ENCODE measurements at regions not wholly inside any gene's neighbourhood (a gene's known extent, or its start where the extent isn't known, plus 50 kb on each side); places are given as distances from the start of the nearest gene placed in this dataset.

- Histone ChIP-seq H3K36me3 (replicated peaks) (no peaks in the 10 kb centered on the region), H3K27ac (no peak overlapping the region), H3K27me3 (replicated peaks) (no peaks in the 10 kb centered on the region), H3K4me3 (ENCODE audit: low read depth, low read length) (no peak overlapping the region)
- in situ Hi-C loops (cut with HindIII; ENCODE audit: low pct_ligation_motif_present, low sequenced_read_pairs), result no loop called here
- DNase-seq, result no peak
- TF ChIP-seq CTCF (IDR thresholded peaks at IDR 0.05; ENCODE audit: low read depth, low read length, missing control alignments), result no peak
These were observed 397.0 kb downstream of the SMOC2 start for GRCh38 chr6:168838037-168838399.

DNA sequence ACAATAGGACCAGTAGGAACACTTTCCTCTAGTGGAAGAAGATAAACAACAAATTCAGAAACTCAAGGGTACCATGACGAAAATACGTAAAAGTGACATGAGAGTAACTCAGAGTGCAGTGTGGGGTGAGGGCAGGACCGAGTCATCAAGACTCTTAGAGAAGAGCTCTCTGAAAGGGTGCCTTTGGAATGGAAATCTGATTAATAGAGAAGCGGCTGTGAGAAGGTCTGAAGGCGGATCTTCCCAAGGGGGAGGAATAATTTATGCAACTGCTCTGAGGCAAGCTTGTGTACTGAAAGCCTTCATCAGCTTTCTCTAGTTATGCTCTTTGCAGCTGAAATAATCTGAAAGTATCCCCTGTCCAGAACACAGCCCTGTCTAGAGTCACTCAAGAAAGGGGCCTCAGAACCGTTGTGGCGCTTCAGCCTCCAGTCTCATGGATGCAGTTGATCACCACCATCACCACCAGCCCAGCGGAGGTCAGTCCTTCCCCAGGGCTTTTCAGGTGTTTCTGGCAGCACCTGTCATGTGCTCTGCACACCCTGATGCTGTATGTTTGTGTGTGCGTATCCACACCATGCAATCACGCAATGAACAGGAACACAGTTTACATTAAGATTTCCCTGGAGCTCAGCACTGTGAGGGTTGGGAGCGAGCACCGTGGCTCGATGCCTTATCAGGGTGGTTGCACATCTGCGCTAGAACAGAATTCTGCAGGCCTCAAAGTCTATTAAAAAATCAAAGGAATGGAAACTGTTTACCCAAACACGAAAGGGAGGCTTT lies 396.5 kb downstream of the SMOC2 start:
- in situ Hi-C loops (cut with HindIII; ENCODE audit: low pct_ligation_motif_present, low sequenced_read_pairs), result no loop called here
- Histone ChIP-seq H3K36me3 (replicated peaks) (no peaks in the 10 kb centered on the region), H3K27ac (no peak overlapping the region), H3K27me3 (replicated peaks) (no peaks in the 10 kb centered on the region), H3K4me3 (ENCODE audit: low read depth, low read length) (no peak overlapping the region)
- no peak for DNase-seq
- TF ChIP-seq CTCF (IDR thresholded peaks at IDR 0.05; ENCODE audit: low read depth, low read length, missing control alignments), result no peak

- H3K36me3 ChIP-seq (replicated peaks), result no peaks in the 10 kb centered on the region
- no peak overlapping the region for H3K27ac ChIP-seq
- in situ Hi-C loops (cut with HindIII; ENCODE audit: low pct_ligation_motif_present, low sequenced_read_pairs), result no loop called here
- H3K4me3 ChIP-seq (ENCODE audit: low read depth, low read length), result no peak overlapping the region
- no peak for DNase-seq
- no peaks in the 10 kb centered on the region for H3K27me3 ChIP-seq (replicated peaks)
- no peak for TF ChIP-seq CTCF (IDR thresholded peaks at IDR 0.05; ENCODE audit: low read depth, low read length, missing control alignments)
These were observed 395.0 kb downstream of the SMOC2 start for GRCh38 chr6:168835991-168836390.

DNA sequence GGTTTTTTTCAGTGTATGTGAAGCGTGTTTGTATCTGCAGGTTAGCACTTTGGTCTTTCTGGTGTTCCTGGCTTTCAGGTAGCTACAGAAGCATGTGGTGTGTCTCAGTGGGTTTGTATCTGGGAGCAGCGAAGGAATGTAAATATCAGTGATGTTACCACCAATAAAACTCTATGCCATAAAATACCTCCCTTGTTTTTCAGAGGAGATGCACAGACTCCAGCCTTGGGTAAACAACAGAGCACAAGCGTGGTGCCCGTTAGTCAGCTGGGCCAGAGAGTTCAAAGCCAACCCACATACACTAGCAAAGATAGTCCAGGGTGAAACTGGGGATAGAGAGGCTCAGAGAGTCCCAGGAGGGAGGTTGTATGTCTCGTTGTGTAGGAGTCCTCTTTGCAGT lies 393.8 kb downstream of the SMOC2 start:
- no peak overlapping the region for H3K27ac ChIP-seq
- no peaks in the 10 kb centered on the region for H3K36me3 ChIP-seq (replicated peaks)
- H3K4me3 ChIP-seq (ENCODE audit: low read depth, low read length), result no peak overlapping the region
- in situ Hi-C loops (cut with HindIII; ENCODE audit: low pct_ligation_motif_present, low sequenced_read_pairs), result no loop called here
- H3K27me3 ChIP-seq (replicated peaks), result no peaks in the 10 kb centered on the region
- no peak for TF ChIP-seq CTCF (IDR thresholded peaks at IDR 0.05; ENCODE audit: low read depth, low read length, missing control alignments)
- no peak for DNase-seq

- no peaks in the 10 kb centered on the region for H3K36me3 ChIP-seq (replicated peaks)
- in situ Hi-C loops (cut with HindIII; ENCODE audit: low pct_ligation_motif_present, low sequenced_read_pairs), result no loop called here
- no peak for TF ChIP-seq CTCF (IDR thresholded peaks at IDR 0.05; ENCODE audit: low read depth, low read length, missing control alignments)
- no peak overlapping the region for H3K4me3 ChIP-seq (ENCODE audit: low read depth, low read length)
- no peak for DNase-seq
- no peaks in the 10 kb centered on the region for H3K27me3 ChIP-seq (replicated peaks)
- no peak overlapping the region for H3K27ac ChIP-seq
These were observed 393.1 kb downstream of the SMOC2 start for GRCh38 chr6:168834042-168834587.

- DNase-seq, result peak; percentile 25
These were observed 387.8 kb downstream of the SMOC2 start for GRCh38 chr6:168828800-168829199.

More at GRCh38 chr6:168828800-168829199, 387.8 kb downstream of the SMOC2 start:
- H3K36me3 ChIP-seq (replicated peaks), result no peaks in the 10 kb centered on the region
- in situ Hi-C loops (cut with HindIII; ENCODE audit: low pct_ligation_motif_present, low sequenced_read_pairs), result no loop called here
- no peaks in the 10 kb centered on the region for H3K27me3 ChIP-seq (replicated peaks)
- no peak overlapping the region for H3K4me3 ChIP-seq (ENCODE audit: low read depth, low read length)
- TF ChIP-seq CTCF (IDR thresholded peaks at IDR 0.05; ENCODE audit: low read depth, low read length, missing control alignments), result no peak
- no peak overlapping the region for H3K27ac ChIP-seq

Measured in brain microvascular endothelial cell (primary cell).